T-cell (primary cell): ENCODE measurements at regions not wholly inside any gene's neighbourhood (a gene's known extent, or its start where the extent isn't known, plus 50 kb on each side); places are given as distances from the start of the nearest gene placed in this dataset.
"Not testable (repeated sequence)": the region's sequence is repeated elsewhere in the genome, so short reads cannot be mapped to it uniquely, and the experiment has no call there.

Experiments
- ATAC-seq, 4 experiments: fragments of 200-7000 bp in 3 of 4; fragments of 150-1000 bp in 1 of 4; cut with Tn5 transposase; replicated peaks in 1 of 4; 1 replicate in 3 of 4; 2 replicates in 1 of 4; pipeline ENCODE4 v1.10.0; 2021; ENCODE audit warnings: moderate library complexity in 3 of 4, mild to moderate bottlenecking in 2 of 4, moderate number of reproducible peaks in 1 of 4
- CTCF ChIA-PET, 2 donors: fragments of 300-600 bp; sonication (Branson Sonifier 250); formaldehyde crosslinking; loops; one replicate each; lab custom pipeline; 2022; ENCODE audit warnings: antibody characterized with exemption in 2 of 2; lab: Charles Lee
- POLR2A ChIA-PET, 2 donors: fragments of 300-600 bp; sonication (Branson Sonifier 250); formaldehyde crosslinking; loops; one replicate each; lab custom pipeline; 2022; ENCODE audit warnings: antibody characterized with exemption in 2 of 2; lab: Charles Lee
- DNase-seq, 35 experiments: peaks; one replicate each; pipeline versions ENCODE4 v3.0.0 to v3.0.0-alpha.2; 2013 to 2023
- H3K27ac ChIP-seq: one replicate; pipeline ENCODE4 v1.5.1; 2013; ENCODE audit warnings: low read length
- H3K27me3 ChIP-seq, 2 experiments: replicated peaks in 1 of 2; 1 replicate in 1 of 2; 2 replicates in 1 of 2; pipeline versions ENCODE4 v1.6.1 to v1.7.0; 2013; ENCODE audit warnings: low read length in 1 of 2, mixed read lengths in 1 of 2; ENCODE audit not compliant: control insufficient read depth in 2 of 2, insufficient read depth in 2 of 2; ENCODE audit errors: extremely low read depth in 1 of 2
- H3K36me3 ChIP-seq, 2 donors: 1 replicate in 1 of 2; 2 replicates in 1 of 2; pipeline versions ENCODE4 v1.6.1 to v1.7.0; 2013; ENCODE audit warnings: low read length in 1 of 2; ENCODE audit not compliant: control insufficient read depth in 2 of 2, insufficient read depth in 1 of 2; ENCODE audit errors: extremely low read depth in 1 of 2
- H3K4me1 ChIP-seq, 2 experiments: 1 replicate in 1 of 2; 2 replicates in 1 of 2; pipeline versions ENCODE4 v1.6.1 to v1.7.0; 2013; ENCODE audit warnings: low read length in 2 of 2, mixed read lengths in 1 of 2; ENCODE audit not compliant: insufficient read depth in 2 of 2, control insufficient read depth in 1 of 2; ENCODE audit errors: extremely low read depth in 1 of 2
- H3K4me3 ChIP-seq, 2 donors: 1 replicate in 1 of 2; 2 replicates in 1 of 2; pipeline versions ENCODE4 v1.5.1 to v1.7.0; 2013; ENCODE audit warnings: mild to moderate bottlenecking in 2 of 2, low read length in 1 of 2, moderate library complexity in 1 of 2; ENCODE audit not compliant: control insufficient read depth in 1 of 2; ENCODE audit errors: extremely low read depth in 1 of 2
- H3K9me3 ChIP-seq: 2 replicates; pipeline ENCODE4 v1.7.0; 2013
- H3K27ac Mint-ChIP-seq, 2 donors: one replicate each; pipeline ENCODE4 v1.8.0; 2020 to 2021; ENCODE audit warnings: mild to moderate bottlenecking in 2 of 2, mixed read lengths in 2 of 2
- H3K27me3 Mint-ChIP-seq, 2 donors: one replicate each; pipeline ENCODE4 v1.8.0; 2021 to 2022; ENCODE audit warnings: mixed read lengths in 2 of 2
- H3K36me3 Mint-ChIP-seq: one replicate; pipeline ENCODE4 v1.8.0; 2021; ENCODE audit warnings: mixed read lengths
- H3K4me1 Mint-ChIP-seq, 3 donors: one replicate each; pipeline ENCODE4 v1.8.0; 2020 to 2022; ENCODE audit warnings: mixed read lengths in 3 of 3, mild to moderate bottlenecking in 1 of 3
- H3K4me3 Mint-ChIP-seq, 3 donors: one replicate each; pipeline ENCODE4 v1.8.0; 2020 to 2022; ENCODE audit warnings: mild to moderate bottlenecking in 3 of 3, mixed read lengths in 3 of 3, moderate library complexity in 3 of 3
- H3K9me3 Mint-ChIP-seq, 3 donors: one replicate each; pipeline ENCODE4 v1.8.0; 2020 to 2022; ENCODE audit warnings: mixed read lengths in 3 of 3
- WGBS: methylation state at CpG from one replicate; pipeline ENCODE4 v1.1.5; 2013; ENCODE audit warnings: missing lambda C conversion rate; ENCODE audit not compliant: insufficient coverage; 5-methylcytosine and 5-hydroxymethylcytosine counted together

DNA sequence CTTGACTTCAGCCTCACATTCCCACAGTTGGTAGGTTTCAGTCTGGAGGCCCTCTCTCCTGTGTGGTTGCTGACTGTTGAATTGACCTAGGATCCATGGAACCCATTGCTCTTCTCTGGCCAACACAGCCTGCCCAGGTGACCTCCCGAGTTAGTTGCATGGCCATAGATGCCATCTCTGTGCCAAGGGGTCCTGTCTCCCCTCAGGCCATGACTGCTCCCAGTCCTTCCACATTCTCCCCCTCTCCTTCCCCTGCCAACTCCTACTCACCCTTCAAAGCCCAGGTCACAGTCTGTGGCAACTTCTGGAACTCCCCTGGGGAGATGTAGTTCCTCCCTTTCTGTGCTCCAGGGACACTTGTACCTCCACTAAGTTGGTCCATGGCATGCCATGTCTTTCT, 67.3 kb upstream of the GRB10 start:
- Mint-ChIP-seq H3K9me3 (peaks cover 0 to 7% (median 0%) of the 10 kb centered on the region in 3 donors), H3K4me1 (no peaks in the 10 kb centered on the region), H3K27me3 (peaks cover 5% of the 10 kb centered on the region in 2 donors), H3K36me3 (no peaks in the 10 kb centered on the region), H3K27ac (no peak overlapping the region), H3K4me3 (no peak overlapping the region)
- WGBS: 30% methylated on average over 1 of the region's 1 CpG
- H3K36me3 ChIP-seq: no peaks in the 10 kb centered on the region
- no peaks in the 10 kb centered on the region for H3K9me3 ChIP-seq
- no peak overlapping the region for H3K27ac ChIP-seq
- ATAC-seq: no peak
- peaks cover 0 to 3% of the 10 kb centered on the region in 2 experiments for H3K27me3 ChIP-seq
- ChIA-PET CTCF (no interaction called here), POLR2A (no interaction called here)
- no peak overlapping the region for H3K4me3 ChIP-seq
- no peaks in the 10 kb centered on the region for H3K4me1 ChIP-seq
- no peak for DNase-seq

DNA sequence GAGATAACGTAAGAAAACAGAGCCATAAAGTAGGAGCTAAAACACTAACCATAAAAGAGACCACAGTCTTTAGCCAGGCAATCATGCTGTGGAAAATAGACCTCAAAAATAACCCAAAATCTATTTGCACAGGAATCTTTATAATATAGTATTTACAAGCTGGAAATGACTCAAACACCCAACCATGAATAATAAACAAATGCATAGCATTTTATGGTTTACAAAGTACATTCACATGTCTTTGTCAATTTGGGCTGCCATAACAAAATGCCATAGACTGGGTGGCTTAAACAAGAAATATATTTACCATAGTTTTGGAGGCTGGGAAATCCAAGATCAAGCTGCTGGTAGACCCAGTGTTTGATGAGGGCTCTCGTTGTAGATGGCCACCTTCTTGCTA, 65.5 kb upstream of the GRB10 start:
- H3K27me3 Mint-ChIP-seq: peaks cover 11 to 13% of the 10 kb centered on the region in 2 donors
- DNase-seq (no peak), ATAC-seq (no peak)
- Histone ChIP-seq H3K36me3 (no peaks in the 10 kb centered on the region), H3K27me3 (peaks cover 0 to 3% of the 10 kb centered on the region in 2 experiments), H3K27ac (no peak overlapping the region), H3K9me3 (no peaks in the 10 kb centered on the region), H3K4me1 (no peaks in the 10 kb centered on the region), H3K4me3 (no peak overlapping the region)
- H3K9me3 Mint-ChIP-seq: peaks cover 0 to 7% (median 0%) of the 10 kb centered on the region in 3 donors
- no CpG with 5 or more reads among the region's 2 CpGs for WGBS
- ChIA-PET CTCF (no interaction called here), POLR2A (interaction anchor here in 1 of 2 donors (0.7 kb wide), 1 partner anchor 28 kb away, joined by 3 read pairs; no protein-coding TSS in a partner anchor)
- no peak overlapping the region for H3K4me3 Mint-ChIP-seq
- H3K36me3 Mint-ChIP-seq: no peaks in the 10 kb centered on the region
- no peaks in the 10 kb centered on the region for H3K4me1 Mint-ChIP-seq
- no peak overlapping the region for H3K27ac Mint-ChIP-seq

DNA sequence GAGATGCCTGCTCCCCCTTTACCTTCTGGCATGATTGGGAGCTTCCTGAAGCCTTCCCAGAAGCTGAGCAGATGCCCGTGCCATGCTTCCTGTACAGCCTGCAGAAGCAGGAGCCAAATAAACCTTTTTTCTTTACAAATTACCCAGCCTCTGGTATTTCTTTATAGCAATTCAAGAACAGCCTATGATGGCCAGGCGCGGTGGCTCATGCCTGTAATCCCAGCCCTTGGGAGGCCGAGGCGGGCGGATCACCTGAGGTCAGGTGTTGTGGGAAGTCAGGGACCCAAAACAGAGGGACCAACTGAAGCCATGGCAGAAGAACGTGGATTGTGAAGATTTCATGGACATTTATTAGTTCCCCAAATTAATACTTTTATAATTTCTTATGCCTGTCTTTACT, 62.2 kb upstream of the GRB10 start:
- CTCF ChIA-PET, H3K9me3 Mint-ChIP-seq, H3K4me1 ChIP-seq, H3K36me3 ChIP-seq, POLR2A ChIA-PET, H3K9me3 ChIP-seq, H3K4me3 ChIP-seq, H3K27ac Mint-ChIP-seq, H3K4me3 Mint-ChIP-seq, DNase-seq, H3K27me3 ChIP-seq, H3K36me3 Mint-ChIP-seq, ATAC-seq, H3K4me1 Mint-ChIP-seq, H3K27ac ChIP-seq: not testable (repeated sequence)
- 100% methylated on average over 1 of the region's 7 CpGs for WGBS
- peaks cover 21 to 28% of the 10 kb centered on the region in 2 donors for H3K27me3 Mint-ChIP-seq

DNA sequence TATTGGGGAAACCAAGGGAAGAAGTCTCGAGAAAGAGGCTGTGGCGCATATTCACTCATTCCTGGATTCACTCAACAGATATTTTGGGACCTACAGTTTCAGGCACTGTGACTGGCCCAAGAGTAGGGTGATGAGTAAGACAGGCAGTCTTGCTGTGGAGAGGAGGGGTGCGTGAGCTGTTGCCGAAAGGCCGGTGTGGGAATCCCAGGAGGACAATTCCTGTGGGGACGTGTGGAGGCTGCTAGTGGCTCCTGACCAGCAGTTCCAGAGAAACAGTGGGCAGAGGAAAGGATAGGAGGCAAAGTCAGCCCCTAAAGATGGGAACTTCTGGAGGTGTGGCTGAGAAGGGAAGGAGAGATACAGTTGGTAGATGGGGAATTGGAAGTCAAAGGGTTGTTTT, 59.3 kb upstream of the GRB10 start:
- Mint-ChIP-seq H3K27ac (no peak overlapping the region), H3K4me3 (no peak overlapping the region), H3K4me1 (no peaks in the 10 kb centered on the region), H3K36me3 (no peaks in the 10 kb centered on the region), H3K9me3 (peaks cover 0 to 7% (median 0%) of the 10 kb centered on the region in 3 donors), H3K27me3 (peaks cover 25 to 30% of the 10 kb centered on the region in 2 donors)
- WGBS: 84% methylated on average over 6 of the region's 6 CpGs
- H3K27ac ChIP-seq: no peak overlapping the region
- H3K9me3 ChIP-seq: no peaks in the 10 kb centered on the region
- no peak overlapping the region for H3K4me3 ChIP-seq
- peaks cover 0 to 8% of the 10 kb centered on the region in 2 experiments for H3K27me3 ChIP-seq
- no peaks in the 10 kb centered on the region for H3K36me3 ChIP-seq
- POLR2A ChIA-PET: no interaction called here
- CTCF ChIA-PET: no interaction called here
- no peaks in the 10 kb centered on the region for H3K4me1 ChIP-seq
- ATAC-seq (no peak), DNase-seq (no peak)

DNA sequence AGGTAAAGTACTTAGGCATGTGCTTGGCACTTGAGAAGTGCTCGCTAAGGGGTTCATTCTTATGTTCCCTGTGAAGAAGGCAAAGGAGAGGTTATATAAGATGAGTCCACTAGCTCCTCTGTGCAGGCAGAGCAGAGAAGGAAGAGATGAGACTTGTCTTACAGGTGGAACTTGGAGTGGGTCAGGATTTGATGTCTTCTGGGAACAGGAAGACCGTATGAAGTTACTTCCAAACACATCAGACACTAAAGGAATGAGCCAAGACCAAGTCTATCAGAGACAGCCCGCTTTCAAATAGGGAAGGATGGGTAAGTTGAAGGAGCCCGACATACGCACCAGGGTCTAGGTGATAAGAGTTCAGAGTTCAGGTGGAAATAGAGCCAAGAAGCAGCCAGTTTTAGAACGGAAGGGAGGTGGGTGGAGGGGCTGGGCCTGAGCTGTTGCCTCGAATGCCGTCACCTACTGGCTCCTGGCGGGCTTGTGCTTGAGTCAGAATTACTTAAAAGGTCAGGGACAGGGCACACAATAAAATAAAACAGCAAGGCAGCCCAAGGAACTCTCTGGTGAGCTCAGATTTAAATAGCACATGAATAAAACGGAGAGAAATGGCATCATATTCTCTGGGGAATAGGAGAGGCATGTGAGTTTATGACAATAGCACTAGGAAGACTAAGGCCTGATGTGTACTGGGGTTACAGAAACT, 56.1 kb upstream of the GRB10 start:
- H3K4me3 ChIP-seq: no peak overlapping the region
- no peaks in the 10 kb centered on the region for H3K4me1 ChIP-seq
- ATAC-seq (no peak), DNase-seq (no peak)
- CTCF ChIA-PET: interaction anchor here in 1 of 2 donors (0.6 kb wide), 1 partner anchor 329 kb away, joined by 3 read pairs; no protein-coding TSS in a partner anchor
- H3K9me3 ChIP-seq: no peaks in the 10 kb centered on the region
- H3K27me3 ChIP-seq: peaks cover 0 to 9% of the 10 kb centered on the region in 2 experiments
- no peaks in the 10 kb centered on the region for H3K36me3 ChIP-seq
- no peak overlapping the region for H3K4me3 Mint-ChIP-seq
- H3K27me3 Mint-ChIP-seq: peaks cover 27 to 38% of the 10 kb centered on the region in 2 donors
- no peaks in the 10 kb centered on the region for H3K4me1 Mint-ChIP-seq
- H3K27ac ChIP-seq: no peak overlapping the region
- H3K36me3 Mint-ChIP-seq: no peaks in the 10 kb centered on the region
- POLR2A ChIA-PET: no interaction called here
- H3K9me3 Mint-ChIP-seq: no peaks in the 10 kb centered on the region
- 74% methylated on average over 8 of the region's 10 CpGs for WGBS
- H3K27ac Mint-ChIP-seq: no peak overlapping the region

DNA sequence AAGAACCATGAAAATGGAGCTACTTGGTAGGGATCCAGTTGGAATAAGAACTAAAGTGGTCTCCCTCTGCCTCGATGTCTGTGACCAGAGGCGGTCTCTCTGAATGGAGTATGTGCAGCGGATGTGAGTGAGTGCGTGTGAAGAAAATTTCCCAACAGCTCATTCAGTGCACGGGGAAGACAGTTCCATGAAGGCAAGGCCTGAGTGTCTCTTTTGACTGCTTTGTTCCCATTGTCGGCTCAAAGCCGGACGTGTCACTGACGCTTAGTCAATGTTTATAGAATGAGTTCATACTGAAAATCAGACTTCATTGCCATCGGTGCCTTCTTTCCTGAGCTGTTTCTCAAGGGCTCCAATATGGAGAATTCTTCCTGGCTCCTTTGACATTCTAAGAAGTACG, 55.3 kb upstream of the GRB10 start:
- ChIA-PET CTCF (no interaction called here), POLR2A (no interaction called here)
- Mint-ChIP-seq H3K27me3 (peaks cover 22 to 34% of the 10 kb centered on the region in 2 donors), H3K4me3 (no peak overlapping the region), H3K27ac (no peak overlapping the region), H3K9me3 (no peaks in the 10 kb centered on the region), H3K36me3 (no peaks in the 10 kb centered on the region), H3K4me1 (peaks cover 0 to 2% (median under 1%) of the 10 kb centered on the region in 3 donors)
- Histone ChIP-seq H3K4me1 (no peaks in the 10 kb centered on the region), H3K36me3 (no peaks in the 10 kb centered on the region), H3K27ac (no peak overlapping the region), H3K4me3 (no peak overlapping the region), H3K27me3 (peaks cover 0 to 12% of the 10 kb centered on the region in 2 experiments), H3K9me3 (no peaks in the 10 kb centered on the region)
- DNase-seq (no peak), ATAC-seq (no peak)
- 91% methylated on average over 9 of the region's 11 CpGs for WGBS
